ENCODE measurements at regions not wholly inside any gene's neighbourhood (a gene's known extent, or its start where the extent isn't known, plus 50 kb on each side); places are given as distances from the start of the nearest gene placed in this dataset.
"Not testable (repeated sequence)": the region's sequence is repeated elsewhere in the genome, so short reads cannot be mapped to it uniquely, and the experiment has no call there.

GRCh38 chr1:197995408-197996258 lies 78.5 kb downstream of the LHX9 start:
- H2AFZ ChIP-seq (ENCODE audit: low read length) = no peak overlapping the region
- no peak overlapping the region for H4K91ac ChIP-seq (ENCODE audit: insufficient read length, low read depth, low read length)
- H3K4me1 ChIP-seq (ENCODE audit: insufficient read depth, low read length) = no peaks in the 10 kb centered on the region
- H3K27ac Mint-ChIP-seq = no peak overlapping the region
- no peak overlapping the region for H3K18ac ChIP-seq (ENCODE audit: insufficient read length, low read depth, low read length)
- H3K14ac ChIP-seq (ENCODE audit: insufficient read depth, low read length) = no peak overlapping the region
- no peak overlapping the region for H3K23ac ChIP-seq (ENCODE audit: insufficient read length, low read depth, low read length)
- no peak overlapping the region for H4K8ac ChIP-seq (replicated peaks; ENCODE audit: insufficient read length, low read depth, low read length)
- H3K79me1 ChIP-seq (ENCODE audit: insufficient read depth, low read depth, low read length, poor library complexity, severe bottlenecking) = no peaks in the 10 kb centered on the region
- H3K9me3 Mint-ChIP-seq = no peaks in the 10 kb centered on the region
- H2BK15ac ChIP-seq (ENCODE audit: low read depth, low read length) = no peak overlapping the region
- no peak overlapping the region for H4K5ac ChIP-seq (ENCODE audit: insufficient read length, low read depth, low read length)
- H3K79me2 ChIP-seq (ENCODE audit: insufficient read depth, low read length) = no peaks in the 10 kb centered on the region
- no peak overlapping the region for H2BK5ac ChIP-seq (ENCODE audit: insufficient read length, low read length)
- H3K4me2 ChIP-seq (ENCODE audit: insufficient read depth, insufficient read length, low read length) = no peak overlapping the region
- no peak overlapping the region for H3K9ac ChIP-seq (ENCODE audit: extremely low read depth, insufficient read length, low read length)
- no peak for TF ChIP-seq CTCF (conservative IDR thresholded peaks at IDR 0.05)
- H2BK12ac ChIP-seq (ENCODE audit: insufficient read length, low read depth, low read length) = no peak overlapping the region
- H3K4me1 Mint-ChIP-seq = no peaks in the 10 kb centered on the region
- WGBS (ENCODE audit: extremely low coverage, insufficient read length, low lambda C conversion rate) = no CpG with 5 or more reads among the region's 6 CpGs
- H3T11ph ChIP-seq (ENCODE audit: low read length) = no peak overlapping the region
- no peak overlapping the region for H2BK120ac ChIP-seq (ENCODE audit: low read depth, low read length, poor library complexity, severe bottlenecking)
- no peak overlapping the region for H3K56ac ChIP-seq (ENCODE audit: insufficient read length, low read depth, low read length)
- H2AK5ac ChIP-seq (ENCODE audit: insufficient read length, low read length) = no peak overlapping the region
- no peaks in the 10 kb centered on the region for H4K20me1 ChIP-seq (ENCODE audit: control insufficient read depth, insufficient read depth, insufficient read length)
- no peak overlapping the region for H3K4me3 Mint-ChIP-seq
- H3K9me3 ChIP-seq (ENCODE audit: control insufficient read depth, low read depth, low read length) = no peaks in the 10 kb centered on the region
- H3K4ac ChIP-seq (ENCODE audit: low read depth, low read length) = no peak overlapping the region
- H2BK20ac ChIP-seq (ENCODE audit: low read depth, low read length, poor library complexity, severe bottlenecking) = no peak overlapping the region
- no peaks in the 10 kb centered on the region for H3K23me2 ChIP-seq (ENCODE audit: insufficient read length, low read depth, low read length, poor library complexity, severe bottlenecking)
- DNase-seq = no peak
- H3K36me3 Mint-ChIP-seq (ENCODE audit: insufficient read depth in 1 of 3, low read depth in 3 of 3) = no peaks in the 10 kb centered on the region
- H3K27me3 Mint-ChIP-seq (ENCODE audit: low read depth) = no peaks in the 10 kb centered on the region
- H3K27me3 ChIP-seq (ENCODE audit: insufficient read depth, low read length) = no peaks in the 10 kb centered on the region
- no peak overlapping the region for H3K27ac ChIP-seq (ENCODE audit: insufficient read length, low read depth, low read length)

DNA sequence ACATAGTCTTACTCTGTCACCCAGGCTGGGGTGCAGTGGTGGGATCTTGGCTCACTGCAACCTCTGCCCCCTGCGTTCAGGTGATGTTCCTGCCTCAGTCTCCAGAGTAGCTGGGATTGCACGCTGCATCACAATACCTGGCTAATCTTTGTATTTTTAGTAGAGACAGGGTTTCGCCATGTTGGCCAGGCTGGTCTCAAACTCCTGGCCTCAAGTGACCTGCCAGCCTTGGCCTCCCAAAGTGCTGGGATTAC lies 79.0 kb downstream of the LHX9 start:
- not testable (repeated sequence) for H3K79me1 ChIP-seq (ENCODE audit: insufficient read depth, low read depth, low read length, poor library complexity, severe bottlenecking); H3K79me2 ChIP-seq (ENCODE audit: insufficient read depth, low read length); H2BK20ac ChIP-seq (ENCODE audit: low read depth, low read length, poor library complexity, severe bottlenecking); H3K23me2 ChIP-seq (ENCODE audit: insufficient read length, low read depth, low read length, poor library complexity, severe bottlenecking); H3K27me3 ChIP-seq (ENCODE audit: insufficient read depth, low read length); DNase-seq; H3K4me1 Mint-ChIP-seq; H2AK5ac ChIP-seq (ENCODE audit: insufficient read length, low read length); H3K18ac ChIP-seq (ENCODE audit: insufficient read length, low read depth, low read length); H3K9ac ChIP-seq (ENCODE audit: extremely low read depth, insufficient read length, low read length); H3K27ac ChIP-seq (ENCODE audit: insufficient read length, low read depth, low read length); H3K4me2 ChIP-seq (ENCODE audit: insufficient read depth, insufficient read length, low read length); H2AFZ ChIP-seq (ENCODE audit: low read length); H2BK15ac ChIP-seq (ENCODE audit: low read depth, low read length); H2BK120ac ChIP-seq (ENCODE audit: low read depth, low read length, poor library complexity, severe bottlenecking); H3K27me3 Mint-ChIP-seq (ENCODE audit: low read depth); H2BK5ac ChIP-seq (ENCODE audit: insufficient read length, low read length); H4K91ac ChIP-seq (ENCODE audit: insufficient read length, low read depth, low read length); H3K9me3 ChIP-seq (ENCODE audit: control insufficient read depth, low read depth, low read length); H3K14ac ChIP-seq (ENCODE audit: insufficient read depth, low read length); H3K56ac ChIP-seq (ENCODE audit: insufficient read length, low read depth, low read length); H2BK12ac ChIP-seq (ENCODE audit: insufficient read length, low read depth, low read length); H4K5ac ChIP-seq (ENCODE audit: insufficient read length, low read depth, low read length); H3K36me3 Mint-ChIP-seq (ENCODE audit: insufficient read depth in 1 of 3, low read depth in 3 of 3); H3T11ph ChIP-seq (ENCODE audit: low read length); H3K4me1 ChIP-seq (ENCODE audit: insufficient read depth, low read length); H3K27ac Mint-ChIP-seq; H3K4me3 Mint-ChIP-seq; H4K20me1 ChIP-seq (ENCODE audit: control insufficient read depth, insufficient read depth, insufficient read length); H4K8ac ChIP-seq (replicated peaks; ENCODE audit: insufficient read length, low read depth, low read length); H3K9me3 Mint-ChIP-seq; H3K4ac ChIP-seq (ENCODE audit: low read depth, low read length); H3K23ac ChIP-seq (ENCODE audit: insufficient read length, low read depth, low read length)
- WGBS (ENCODE audit: extremely low coverage, insufficient read length, low lambda C conversion rate) = no CpG with 5 or more reads among the region's 3 CpGs
